HG02884 (cell line): ENCODE measurements at regions not wholly inside any gene's neighbourhood (a gene's known extent, or its start where the extent isn't known, plus 50 kb on each side); places are given as distances from the start of the nearest gene placed in this dataset.

ENCODE experiments used
- ATAC-seq: cut with Tn5 transposase; IDR thresholded peaks from one replicate; pipeline ENCODE4 v1.9.1; 2021; ENCODE audit warnings: mild to moderate bottlenecking, moderate library complexity; ENCODE audit not compliant: unreplicated experiment

- ATAC-seq: peak; percentile 88
Observed at GRCh38 chr12:97404543-97404942, 58.1 kb upstream of the RMST start.

DNA sequence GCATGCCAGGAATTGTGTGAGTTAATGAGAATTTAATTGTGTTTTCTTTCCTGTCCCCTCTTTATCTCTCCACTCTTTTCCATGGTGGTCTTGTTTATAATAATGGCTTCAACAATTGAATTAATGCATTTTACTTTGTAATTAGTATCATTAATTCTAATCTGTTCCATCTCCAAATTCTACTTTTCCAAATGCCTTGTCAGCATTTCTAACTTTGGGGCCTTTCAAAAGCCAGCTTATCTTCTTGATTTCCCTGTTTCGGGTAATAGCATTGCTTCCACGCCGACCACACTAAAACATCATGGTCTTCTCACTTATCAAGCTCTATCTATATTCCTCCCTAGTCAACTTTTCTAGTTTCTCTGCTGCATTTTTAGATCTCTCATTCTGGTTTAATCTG is 54.2 kb upstream of the RMST start:
- no peak for ATAC-seq

- ATAC-seq: no peak
Observed at GRCh38 chr12:97411341-97411740, 51.3 kb upstream of the RMST start.
